HFF-Myc (cell line): ENCODE measurements at regions not wholly inside any gene's neighbourhood (a gene's known extent, or its start where the extent isn't known, plus 50 kb on each side); places are given as distances from the start of the nearest gene placed in this dataset.
"Not testable (repeated sequence)": the region's sequence is repeated elsewhere in the genome, so short reads cannot be mapped to it uniquely, and the experiment has no call there.

Experiments used
- DNase-seq: peaks from one replicate; pipeline ENCODE4 v3.0.0-alpha.2; 2011; ENCODE audit warnings: low read depth; ENCODE audit errors: extremely low read depth
- H3K4me3 ChIP-seq: replicated peaks from 2 replicates; pipeline ENCODE4 v1.5.1; 2011; ENCODE audit warnings: low read depth, mild to moderate bottlenecking, control low read depth, low read length
- TF ChIP-seq, protein P1 (sequence below): IDR thresholded peaks from 2 replicates; pipeline ENCODE4 v1.5.1; 2012; ENCODE audit warnings: mild to moderate bottlenecking, low read depth, low read length, control low read depth; ENCODE audit errors: missing control alignments

- H3K4me3 ChIP-seq, result no peak overlapping the region
- TF ChIP-seq, protein P1, sequence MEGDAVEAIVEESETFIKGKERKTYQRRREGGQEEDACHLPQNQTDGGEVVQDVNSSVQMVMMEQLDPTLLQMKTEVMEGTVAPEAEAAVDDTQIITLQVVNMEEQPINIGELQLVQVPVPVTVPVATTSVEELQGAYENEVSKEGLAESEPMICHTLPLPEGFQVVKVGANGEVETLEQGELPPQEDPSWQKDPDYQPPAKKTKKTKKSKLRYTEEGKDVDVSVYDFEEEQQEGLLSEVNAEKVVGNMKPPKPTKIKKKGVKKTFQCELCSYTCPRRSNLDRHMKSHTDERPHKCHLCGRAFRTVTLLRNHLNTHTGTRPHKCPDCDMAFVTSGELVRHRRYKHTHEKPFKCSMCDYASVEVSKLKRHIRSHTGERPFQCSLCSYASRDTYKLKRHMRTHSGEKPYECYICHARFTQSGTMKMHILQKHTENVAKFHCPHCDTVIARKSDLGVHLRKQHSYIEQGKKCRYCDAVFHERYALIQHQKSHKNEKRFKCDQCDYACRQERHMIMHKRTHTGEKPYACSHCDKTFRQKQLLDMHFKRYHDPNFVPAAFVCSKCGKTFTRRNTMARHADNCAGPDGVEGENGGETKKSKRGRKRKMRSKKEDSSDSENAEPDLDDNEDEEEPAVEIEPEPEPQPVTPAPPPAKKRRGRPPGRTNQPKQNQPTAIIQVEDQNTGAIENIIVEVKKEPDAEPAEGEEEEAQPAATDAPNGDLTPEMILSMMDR, result no peak
- DNase-seq, result no peak
Measured at GRCh38 chr14:84991021-84991420, 538.9 kb upstream of the FLRT2 start.

DNA sequence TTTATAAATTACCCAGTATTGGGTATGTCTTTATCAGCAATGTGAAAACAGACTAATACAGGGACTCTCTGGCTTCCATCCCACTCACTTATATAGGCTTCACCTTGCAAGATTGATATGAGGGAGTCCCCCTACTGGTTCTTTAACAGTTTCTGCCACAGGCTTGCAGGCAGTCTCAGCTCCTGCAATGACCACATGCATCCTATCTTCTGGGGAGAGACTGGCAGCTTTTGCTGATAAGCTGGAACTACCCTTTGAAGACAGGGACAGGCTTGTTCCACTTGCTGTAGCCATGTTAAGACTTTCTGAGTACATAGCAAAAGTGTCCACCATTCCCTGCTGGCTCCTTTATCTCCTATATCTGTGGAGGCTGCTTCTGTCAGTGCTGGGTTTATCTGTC, 531.7 kb upstream of the FLRT2 start:
- no peak for DNase-seq
- TF ChIP-seq, protein P1, result no peak
- no peak overlapping the region for H3K4me3 ChIP-seq

DNA sequence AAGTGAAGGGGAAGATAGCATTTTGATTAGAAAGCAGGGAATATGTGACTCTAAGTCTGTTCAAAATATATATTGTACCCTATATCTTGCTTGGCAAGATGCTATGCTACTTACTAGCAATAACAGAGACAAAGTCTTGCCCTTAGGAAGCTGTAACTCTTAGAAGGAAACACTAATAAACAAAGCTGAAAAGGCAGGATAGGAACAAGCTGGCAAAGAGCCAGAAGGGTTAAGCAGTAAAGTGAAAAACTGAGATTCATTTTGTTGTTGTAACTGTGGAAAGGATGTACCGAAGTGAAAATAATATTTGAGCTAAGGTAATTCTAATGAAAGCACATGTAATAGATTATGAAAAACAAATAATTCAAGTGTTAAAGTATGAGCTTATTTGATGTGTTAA, 527.1 kb upstream of the FLRT2 start:
- TF ChIP-seq, protein P1, result no peak
- DNase-seq, result no peak
- no peak overlapping the region for H3K4me3 ChIP-seq

DNA sequence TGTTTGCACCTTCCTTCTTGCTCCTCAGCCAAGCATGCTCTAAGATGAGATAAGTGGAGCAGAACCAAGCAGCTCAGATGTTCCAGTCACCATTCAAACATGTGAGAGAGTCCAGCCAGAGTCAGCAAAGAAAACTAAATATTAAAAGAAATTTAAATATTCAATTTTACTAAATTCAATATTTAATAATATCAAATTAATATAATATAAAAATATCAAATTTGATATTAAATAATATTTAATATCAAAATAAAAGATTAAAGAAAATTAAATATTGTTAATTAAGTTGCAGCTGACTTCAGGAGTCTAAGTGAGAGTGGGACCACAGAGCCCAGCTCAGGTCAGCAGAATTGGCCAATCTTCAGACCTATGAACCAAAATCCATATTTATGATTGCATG, 526.1 kb upstream of the FLRT2 start:
- TF ChIP-seq, protein P1, result no peak
- H3K4me3 ChIP-seq, result no peak overlapping the region
- DNase-seq, result no peak

GRCh38 chr14:85009506-85009905, 520.4 kb upstream of the FLRT2 start:
- TF ChIP-seq, protein P1, result no peak
- no peak overlapping the region for H3K4me3 ChIP-seq

DNA sequence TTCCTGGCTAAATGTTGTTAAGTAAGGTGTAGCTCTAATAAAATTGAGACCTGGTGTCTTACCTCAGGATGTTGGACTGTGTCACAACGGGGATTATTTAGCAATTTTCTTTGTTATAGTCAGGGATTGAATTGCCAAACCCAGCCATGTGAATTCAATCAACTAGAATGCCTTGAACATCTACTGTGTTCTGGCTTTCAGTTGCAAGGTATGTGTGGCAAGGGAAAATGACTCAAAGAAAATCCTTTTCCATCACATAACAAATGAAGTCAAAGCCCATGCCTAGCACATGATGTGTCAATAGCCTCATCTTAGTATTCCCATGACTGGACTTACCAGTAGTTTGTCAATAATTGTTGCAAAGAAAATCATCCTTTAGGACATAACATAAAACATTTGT, 519.8 kb upstream of the FLRT2 start:
- TF ChIP-seq, protein P1, result no peak
- H3K4me3 ChIP-seq, result no peak overlapping the region
- no peak for DNase-seq

More at GRCh38 chr14:85009506-85009905, 520.4 kb upstream of the FLRT2 start:
- DNase-seq, result no peak

DNA sequence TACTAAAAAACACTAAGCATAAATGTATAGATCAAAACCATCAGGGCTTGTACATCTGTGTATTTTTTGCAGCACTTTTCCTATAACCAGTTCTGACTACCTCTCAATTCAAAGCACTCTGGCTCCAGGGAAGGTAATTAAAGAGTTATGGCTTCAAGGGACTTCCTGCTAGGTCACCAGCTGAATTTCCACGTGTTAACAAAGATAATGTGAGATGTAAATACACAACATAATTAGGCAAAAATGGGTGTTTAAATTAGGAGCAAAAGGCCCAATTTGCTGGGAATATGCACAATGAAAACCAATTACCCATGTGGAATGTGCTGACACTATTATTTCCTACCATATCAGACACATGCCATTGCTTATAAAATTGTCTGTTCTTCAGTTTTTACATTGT, 513.4 kb upstream of the FLRT2 start:
- no peak for DNase-seq
- TF ChIP-seq, protein P1, result no peak
- no peak overlapping the region for H3K4me3 ChIP-seq

DNA sequence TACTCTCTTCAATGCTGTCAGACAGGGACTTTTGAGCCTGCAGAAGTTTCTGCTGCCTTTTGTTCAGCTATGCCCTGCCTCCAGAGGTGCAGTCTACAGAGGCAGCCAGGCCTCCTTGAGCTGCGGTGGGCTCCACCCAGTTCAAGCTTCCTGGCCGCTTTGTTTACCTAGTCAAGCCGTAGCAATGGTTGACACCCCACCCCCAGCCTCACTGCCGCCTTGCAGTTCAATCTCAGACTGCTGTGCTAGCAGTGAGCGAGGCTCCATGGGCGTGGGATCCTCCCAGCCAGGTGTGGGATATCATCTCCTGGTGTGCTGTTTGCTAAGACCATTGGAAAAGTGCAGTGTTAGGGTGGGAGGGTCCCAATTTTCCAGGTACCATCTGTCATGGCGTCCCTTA, 506.1 kb upstream of the FLRT2 start:
- not testable (repeated sequence) for DNase-seq, H3K4me3 ChIP-seq
